ENCODE measurements at regions not wholly inside any gene's neighbourhood (a gene's known extent, or its start where the extent isn't known, plus 50 kb on each side); places are given as distances from the start of the nearest gene placed in this dataset.

GRCh38 chr1:117678246-117678977 lies 72.6 kb downstream of the TENT5C start:
- no peak for DNase-seq (ENCODE audit: low read depth)

- DNase-seq (ENCODE audit: low read depth) = no peak
Measured at GRCh38 chr1:117679299-117679698, 73.5 kb downstream of the TENT5C start.

GRCh38 chr1:117679868-117680267 lies 74.0 kb downstream of the TENT5C start:
- no peak for DNase-seq (ENCODE audit: low read depth)

DNA sequence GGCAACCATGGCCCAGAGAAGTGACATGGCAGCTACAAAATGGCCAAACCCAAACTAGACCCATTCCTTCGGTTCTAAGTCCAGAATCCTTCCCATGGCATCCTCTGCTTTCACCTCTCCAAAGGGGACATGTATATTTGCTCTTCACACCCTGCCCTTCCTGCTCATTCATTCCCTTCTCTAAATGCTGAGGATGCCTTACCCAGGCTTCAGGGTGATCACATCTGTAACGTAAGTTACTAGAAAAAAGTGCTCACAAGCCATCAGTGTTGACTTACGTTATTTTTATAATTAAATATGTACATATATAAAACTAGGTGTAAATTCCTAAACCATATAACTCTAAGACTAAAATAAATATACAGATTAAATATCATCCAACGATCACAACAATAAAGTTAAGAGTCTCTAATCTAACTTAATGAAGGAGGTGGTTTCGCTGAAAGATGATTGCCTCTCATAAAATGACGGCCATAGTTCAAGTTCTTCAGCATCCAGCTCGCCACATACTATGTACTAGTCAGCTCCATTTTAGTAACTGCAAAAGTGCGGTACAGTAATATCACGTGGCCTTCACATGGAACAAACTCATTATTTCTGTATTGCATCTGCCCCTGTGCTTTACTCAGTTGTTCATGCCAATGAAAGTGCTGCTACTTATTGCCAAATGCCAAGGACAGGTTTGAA lies 74.6 kb downstream of the TENT5C start:
- no peak for DNase-seq (ENCODE audit: low read depth)

DNA sequence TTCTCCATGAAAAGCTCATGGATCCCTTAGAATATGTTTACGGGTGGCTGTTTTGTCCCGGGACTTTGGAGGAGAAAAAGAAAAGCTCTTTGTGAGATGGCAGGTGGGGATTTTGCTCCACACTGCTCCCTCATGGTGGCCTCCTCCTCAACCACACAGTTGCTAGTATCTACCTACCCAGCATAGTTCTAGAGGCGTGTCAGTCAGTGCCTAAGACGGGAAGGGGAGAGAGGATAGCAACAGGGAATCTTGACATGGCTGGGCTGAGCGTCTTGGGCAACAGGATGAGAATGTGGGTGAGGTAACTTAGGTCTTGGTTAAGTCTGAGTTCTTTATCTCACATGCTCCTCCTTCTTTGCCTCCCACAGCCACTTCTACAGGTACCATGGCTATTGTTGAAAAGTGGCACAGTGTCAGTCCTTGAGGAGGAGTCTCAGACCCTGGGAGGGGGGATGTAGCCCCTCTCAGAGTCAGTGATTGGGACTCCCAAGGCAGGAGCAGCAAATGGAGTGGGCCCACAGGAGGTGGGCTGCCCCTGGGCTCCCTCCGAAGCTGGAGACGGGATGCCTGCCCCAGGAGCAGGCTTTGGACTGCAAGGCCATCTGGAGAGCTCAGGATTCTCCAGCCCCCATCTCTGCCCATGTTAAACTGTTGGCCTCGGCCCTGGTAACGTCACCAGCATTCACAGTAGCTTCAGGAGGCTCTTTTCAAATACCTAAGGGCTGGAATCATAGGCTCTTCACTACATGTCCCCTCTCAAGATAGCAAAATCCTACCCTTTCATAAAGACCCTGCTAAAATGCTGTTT lies 75.4 kb downstream of the TENT5C start:
- DNase-seq (ENCODE audit: low read depth) = no peak

DNA sequence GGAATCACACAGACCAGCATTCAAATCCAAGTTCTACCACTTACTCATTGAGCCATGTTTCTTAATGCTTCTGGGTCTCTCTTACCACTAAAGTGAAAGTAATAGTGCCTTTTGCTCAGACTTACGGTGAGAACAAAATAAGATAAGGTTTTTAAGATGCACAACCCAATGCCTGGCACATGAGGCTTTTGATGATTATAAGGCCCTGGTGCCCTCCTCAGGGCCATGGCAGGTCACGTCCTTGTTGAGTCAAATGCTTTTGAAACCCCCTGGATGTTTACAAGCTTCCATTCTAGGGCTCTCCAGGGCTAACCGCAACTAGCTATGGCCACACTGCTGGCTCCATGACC lies 76.0 kb downstream of the TENT5C start:
- DNase-seq (ENCODE audit: low read depth) = no peak

GRCh38 chr1:117682372-117682771 lies 76.5 kb downstream of the TENT5C start:
- DNase-seq (ENCODE audit: low read depth) = no peak

DNA sequence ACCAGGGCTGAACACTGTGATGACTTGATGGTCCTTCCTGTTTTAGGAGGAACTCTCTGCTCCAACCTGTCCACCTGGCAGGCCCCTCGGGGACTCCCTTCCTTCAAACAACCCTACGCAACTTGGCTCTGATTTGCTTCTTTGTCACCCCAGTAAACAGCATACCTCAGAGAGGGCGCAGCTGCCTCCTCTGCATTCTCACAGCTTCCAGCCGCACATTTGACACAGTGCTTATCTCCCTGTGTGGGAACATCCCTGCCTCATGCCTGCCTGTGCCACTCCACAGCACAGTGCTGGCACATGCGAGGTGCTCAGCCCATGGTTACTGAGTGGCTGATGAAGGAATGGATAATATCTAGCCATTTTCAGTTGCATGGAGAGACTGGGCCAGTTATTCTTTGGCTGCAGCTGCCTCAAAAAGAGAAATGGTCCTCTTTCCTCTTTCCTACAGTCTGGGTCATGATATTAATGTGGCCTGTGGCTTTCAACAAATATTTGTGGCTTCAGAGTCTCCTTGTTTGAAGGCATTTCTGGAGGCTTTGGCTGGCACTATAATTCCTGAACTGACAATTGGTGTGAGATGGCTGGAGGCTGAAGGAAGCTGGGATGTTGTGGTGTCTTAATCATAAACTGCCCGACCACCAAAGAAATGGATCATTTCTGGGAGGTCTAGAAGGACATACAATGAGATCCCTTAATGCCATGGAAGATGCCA lies 77.9 kb downstream of the TENT5C start:
- no peak for DNase-seq (ENCODE audit: low read depth)

DNA sequence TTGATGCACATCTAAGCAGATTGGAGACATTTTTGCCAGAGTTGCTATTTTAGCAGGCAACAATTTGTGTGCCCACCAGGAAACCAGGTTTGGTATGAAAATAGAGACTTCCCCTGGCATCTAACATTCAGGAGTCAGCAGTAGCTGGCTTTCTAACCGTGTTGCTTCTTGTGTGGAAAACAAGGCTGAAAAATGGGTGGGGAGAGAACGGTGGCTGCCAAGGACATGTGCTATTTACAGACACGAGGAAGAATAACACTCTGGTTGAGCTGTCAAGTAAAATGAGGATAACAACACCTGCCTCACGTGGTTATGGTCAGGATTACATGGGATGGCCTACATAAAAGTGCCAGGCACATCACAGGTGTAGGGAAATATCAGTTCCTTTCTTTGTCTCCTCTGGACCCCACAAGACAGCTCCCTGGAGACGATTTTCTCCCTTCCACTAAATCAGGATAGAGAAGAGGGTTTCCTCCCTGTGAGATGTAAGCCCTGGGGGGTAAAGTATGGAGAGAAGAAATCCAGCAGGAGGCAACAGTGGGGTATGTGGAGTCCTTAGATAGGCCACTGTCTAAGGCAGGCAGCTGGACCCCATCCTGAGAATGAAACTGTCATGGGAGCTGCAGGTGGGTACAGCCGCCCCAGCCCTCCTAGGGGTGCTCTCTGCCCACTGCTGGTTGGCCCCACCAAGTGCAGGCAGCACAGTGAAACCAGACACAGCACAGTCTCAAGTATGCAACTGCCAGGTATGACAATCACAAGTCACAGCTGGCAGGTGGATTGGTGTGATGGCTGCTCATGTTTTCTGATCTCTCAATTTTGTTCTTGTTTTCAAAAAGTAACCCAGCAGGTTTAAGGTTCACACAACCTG lies 80.3 kb downstream of the TENT5C start:
- no peak for DNase-seq (ENCODE audit: low read depth)

DNA sequence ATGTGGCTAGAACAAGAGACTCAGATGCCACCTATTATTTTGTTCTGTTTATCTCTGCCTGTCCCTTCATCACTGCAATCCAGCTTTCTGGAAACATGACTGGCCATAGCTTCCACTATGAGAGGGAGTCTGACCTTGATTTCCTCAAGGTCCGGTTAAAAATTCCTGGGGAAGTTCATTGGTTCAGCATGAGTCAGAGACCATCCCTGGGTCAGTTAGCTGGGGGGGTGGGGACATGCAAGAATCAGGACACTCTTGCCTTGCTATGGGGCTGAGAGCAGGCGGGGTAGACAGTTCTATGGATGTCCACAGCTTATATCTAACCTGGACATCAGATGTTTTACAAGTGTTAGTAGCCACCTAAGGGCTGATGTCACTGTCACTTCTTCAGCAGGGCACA lies 81.1 kb downstream of the TENT5C start:
- no peak for DNase-seq (ENCODE audit: low read depth)

GRCh38 chr1:117689997-117690625 lies 84.3 kb downstream of the TENT5C start:
- DNase-seq (ENCODE audit: low read depth) = no peak

DNA sequence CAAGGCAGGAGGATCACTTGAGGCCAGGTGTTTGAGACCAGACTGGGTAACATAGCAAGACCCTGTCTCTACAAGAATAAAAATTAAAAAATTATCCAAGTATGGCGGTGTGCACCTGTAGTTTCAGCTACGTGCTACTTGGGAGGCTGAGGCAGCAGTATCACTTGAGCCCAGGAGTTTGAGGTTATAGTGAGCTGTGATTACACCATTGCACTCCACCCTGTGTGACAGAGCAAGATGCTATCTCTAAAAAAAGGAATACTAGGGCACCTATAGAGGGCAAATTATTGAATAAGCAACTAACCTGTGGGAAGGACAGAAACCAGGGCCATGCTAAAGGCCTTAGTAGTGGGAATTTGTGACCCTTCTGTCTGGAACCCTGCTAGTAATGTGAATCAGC lies 86.1 kb downstream of the TENT5C start:
- no peak for DNase-seq (ENCODE audit: low read depth)

GRCh38 chr1:117694543-117694942 lies 88.7 kb downstream of the TENT5C start:
- DNase-seq (ENCODE audit: low read depth) = no peak

- no peak for DNase-seq (ENCODE audit: low read depth)
Measured at GRCh38 chr1:117695796-117696490, 90.1 kb downstream of the TENT5C start.

GRCh38 chr1:117696561-117696960 lies 90.7 kb downstream of the TENT5C start:
- no peak for DNase-seq (ENCODE audit: low read depth)

- DNase-seq (ENCODE audit: low read depth) = no peak
Measured at GRCh38 chr1:117697220-117697781, 91.5 kb downstream of the TENT5C start.

DNA sequence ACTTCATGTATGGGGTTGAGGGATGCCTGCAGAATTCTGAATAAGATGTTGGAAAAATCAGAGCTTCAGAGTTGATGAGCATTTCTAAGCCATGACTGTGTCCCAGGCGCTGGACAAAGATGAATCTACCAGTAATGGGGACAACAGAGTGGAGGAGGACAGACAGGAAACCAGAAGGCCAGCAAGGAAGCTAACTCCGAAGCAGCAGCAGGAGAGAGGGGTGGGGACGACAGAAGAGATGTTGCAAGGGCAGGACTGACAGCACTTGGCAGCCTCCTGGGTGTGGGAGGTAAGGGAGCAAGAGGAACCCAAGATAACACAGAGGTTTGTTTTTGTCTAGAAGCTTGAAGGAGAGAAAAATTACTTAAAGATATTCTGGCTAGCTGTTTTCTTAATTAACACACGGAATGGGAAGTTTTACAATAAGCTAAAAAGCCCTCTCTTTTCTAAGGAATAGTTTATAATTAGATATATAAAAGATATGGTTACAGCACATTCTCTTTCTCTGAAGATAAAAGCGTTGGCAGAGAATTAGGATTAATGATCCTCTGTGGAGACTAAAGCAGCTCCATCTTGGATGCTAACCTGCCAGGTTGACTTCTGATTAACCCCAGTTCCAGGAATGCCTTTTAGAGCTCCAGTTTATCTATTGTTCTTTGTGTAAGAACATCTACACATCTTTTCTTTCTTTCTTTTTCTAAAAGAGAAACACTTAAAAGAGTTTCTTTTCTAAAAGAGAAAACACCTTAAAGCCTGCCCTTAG lies 92.7 kb downstream of the TENT5C start:
- no peak for DNase-seq (ENCODE audit: low read depth)

DNA sequence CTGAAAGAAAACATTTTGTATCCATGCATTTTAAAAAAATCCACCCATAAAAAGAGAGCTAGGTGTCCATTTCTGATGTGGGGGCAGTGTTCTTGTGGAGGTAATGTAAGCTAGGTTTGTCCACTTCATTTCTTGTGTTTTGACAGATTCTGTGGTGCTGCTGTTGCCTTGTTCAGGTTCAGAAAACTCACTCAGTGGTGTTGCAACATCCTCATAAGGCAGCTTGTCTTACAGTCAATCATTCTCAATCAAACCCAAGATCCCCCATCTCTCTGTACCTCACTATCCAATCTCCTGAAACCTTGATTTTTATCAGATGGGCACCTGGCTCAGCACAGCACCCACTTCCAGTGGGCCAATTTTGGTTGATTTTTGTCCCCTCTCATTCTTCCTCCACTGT lies 94.1 kb downstream of the TENT5C start:
- DNase-seq (ENCODE audit: low read depth) = no peak

- DNase-seq (ENCODE audit: low read depth) = no peak
Measured at GRCh38 chr1:117702654-117703053, 96.8 kb downstream of the TENT5C start.
